GM23338 (cell line): ENCODE measurements at regions not wholly inside any gene's neighbourhood (a gene's known extent, or its start where the extent isn't known, plus 50 kb on each side); places are given as distances from the start of the nearest gene placed in this dataset.
A peak's percentile ranks its signal among the peaks of the same experiment; 100 is the strongest.

Experiments used
- ATAC-seq: fragments of 200-7000 bp; cut with Tn5 transposase; 3 replicates; pipeline ENCODE4 v1.9.1; 2020
- DNase-seq: peaks from one replicate; pipeline ENCODE4 v3.0.0-alpha.2; 2015; ENCODE audit warnings: low spot score
- H2AFZ ChIP-seq: fragments of 200-600 bp; sonication (generic); 2 replicates; pipeline ENCODE4 v1.8.0; 2016; ENCODE audit warnings: antibody characterized with exemption, mild to moderate bottlenecking, moderate library complexity
- H3F3A ChIP-seq: fragments of 200-600 bp; sonication (generic); replicated peaks from 2 replicates; pipeline ENCODE4 v1.8.0; 2017; ENCODE audit warnings: antibody characterized with exemption, mixed run types, low read depth
- H3K27ac ChIP-seq: fragments of 200-600 bp; sonication (generic); 2 replicates; pipeline ENCODE4 v1.6.1; 2016; ENCODE audit warnings: low read depth
- H3K27me3 ChIP-seq: fragments of 200-600 bp; sonication (generic); 2 replicates; pipeline ENCODE4 v1.8.0; 2016; ENCODE audit warnings: mild to moderate bottlenecking, mixed run types, moderate library complexity; ENCODE audit not compliant: insufficient read depth
- H3K36me3 ChIP-seq: fragments of 200-600 bp; sonication (generic); 2 replicates; pipeline ENCODE4 v1.8.0; 2016; ENCODE audit warnings: mild to moderate bottlenecking; ENCODE audit not compliant: insufficient read depth
- H3K4me1 ChIP-seq: fragments of 200-600 bp; sonication (generic); 2 replicates; pipeline ENCODE4 v1.8.0; 2016; ENCODE audit warnings: mild to moderate bottlenecking, moderate library complexity; ENCODE audit not compliant: insufficient read depth
- H3K4me2 ChIP-seq: fragments of 200-600 bp; sonication (generic); 2 replicates; pipeline ENCODE4 v1.7.1; 2017; ENCODE audit warnings: mixed run types
- H3K4me3 ChIP-seq: fragments of 200-600 bp; sonication (generic); 2 replicates; pipeline ENCODE4 v1.6.1; 2016; ENCODE audit warnings: mixed run types
- H3K79me2 ChIP-seq: fragments of 200-600 bp; sonication (generic); replicated peaks from 2 replicates; pipeline ENCODE4 v1.8.0; 2017; ENCODE audit warnings: mild to moderate bottlenecking; ENCODE audit not compliant: insufficient read depth
- H3K9me2 ChIP-seq: fragments of 200-600 bp; sonication (generic); 2 replicates; pipeline ENCODE4 v1.8.0; 2017; ENCODE audit not compliant: insufficient read depth
- H4K20me1 ChIP-seq: fragments of 200-600 bp; sonication (generic); replicated peaks from 2 replicates; pipeline ENCODE4 v1.8.0; 2017; ENCODE audit warnings: mild to moderate bottlenecking; ENCODE audit not compliant: insufficient read depth
- H3K27ac Mint-ChIP-seq: 2 replicates; pipeline ENCODE4 v1.8.0; 2020; ENCODE audit warnings: inconsistent platforms, mild to moderate bottlenecking, moderate library complexity, mixed read lengths
- H3K27me3 Mint-ChIP-seq: 3 replicates; pipeline ENCODE4 v1.8.0; 2022; ENCODE audit warnings: low read depth, mild to moderate bottlenecking, moderate library complexity, mixed read lengths, inconsistent platforms; ENCODE audit not compliant: insufficient read depth, poor library complexity
- H3K36me3 Mint-ChIP-seq: 3 replicates; pipeline ENCODE4 v1.8.0; 2021; ENCODE audit warnings: low read depth, mild to moderate bottlenecking, inconsistent platforms, moderate library complexity, mixed read lengths
- H3K4me1 Mint-ChIP-seq: 3 replicates; pipeline ENCODE4 v1.8.0; 2020; ENCODE audit warnings: mild to moderate bottlenecking, inconsistent platforms, mixed read lengths
- H3K4me3 Mint-ChIP-seq: 3 replicates; pipeline ENCODE4 v1.8.0; 2021; ENCODE audit warnings: moderate library complexity, mild to moderate bottlenecking, inconsistent platforms, mixed read lengths
- H3K9me3 Mint-ChIP-seq: 3 replicates; pipeline ENCODE4 v1.8.0; 2020; ENCODE audit warnings: moderate library complexity, mild to moderate bottlenecking, inconsistent platforms, mixed read lengths
- CREB1 ChIP-seq: fragments of 250-450 bp; sonication (Bioruptor Pico); IDR thresholded peaks from 2 replicates; pipeline ENCODE4 v1.5.0; 2020; ENCODE audit warnings: low read depth, mild to moderate bottlenecking, moderate library complexity
- ETS1 ChIP-seq: IDR thresholded peaks from 2 replicates; pipeline ENCODE4 v1.6.1; 2016; ENCODE audit warnings: antibody characterized with exemption
- JUNB ChIP-seq: IDR thresholded peaks from one replicate; pipeline ENCODE4 v1.6.1; 2016; ENCODE audit warnings: antibody characterized with exemption; ENCODE audit not compliant: unreplicated experiment
- NANOG ChIP-seq: IDR thresholded peaks from 2 replicates; pipeline ENCODE4 v1.6.1; 2016; ENCODE audit warnings: antibody characterized with exemption, borderline replicate concordance
- POLR2AphosphoS5 ChIP-seq: IDR thresholded peaks from 2 replicates; pipeline ENCODE4 v1.6.1; 2016; ENCODE audit warnings: antibody characterized with exemption, low read depth
- STAT1 ChIP-seq: IDR thresholded peaks from one replicate; pipeline ENCODE4 v1.6.1; 2016; ENCODE audit warnings: antibody characterized with exemption; ENCODE audit not compliant: unreplicated experiment
- ZNF114 ChIP-seq: fragments of 250-450 bp; sonication (Bioruptor Pico); IDR thresholded peaks from 2 replicates; pipeline ENCODE4 v1.5.0; 2020; ENCODE audit warnings: mild to moderate bottlenecking, moderate library complexity
- ZNF331 ChIP-seq: fragments of 250-450 bp; sonication (Bioruptor Pico); IDR thresholded peaks from 2 replicates; pipeline ENCODE4 v1.5.0; 2020; ENCODE audit warnings: low read depth, mild to moderate bottlenecking, moderate library complexity
- ZNF462 ChIP-seq: fragments of 250-450 bp; sonication (Bioruptor Pico); IDR thresholded peaks from 2 replicates; pipeline ENCODE4 v1.5.0; 2020; ENCODE audit warnings: mild to moderate bottlenecking, moderate library complexity

GRCh38 chr13:47665043-47665442 lies 336.0 kb downstream of the SUCLA2 start:
- H2AFZ ChIP-seq = peak overlapping the region; percentile 83; the same call in 1 of the 2 replicates
- peak; percentile 13 for DNase-seq
- no peaks in the 10 kb centered on the region for H3K4me1 ChIP-seq
- Mint-ChIP-seq H3K27me3 (no peaks in the 10 kb centered on the region), H3K27ac (no peak overlapping the region), H3K4me1 (peaks cover 10% of the 10 kb centered on the region; the same call in 1 of the 3 replicates), H3K36me3 (no peaks in the 10 kb centered on the region), H3K4me3 (no peak overlapping the region), H3K9me3 (peaks cover 3% of the 10 kb centered on the region; the same call in 1 of the 3 replicates)
- H3K9me2 ChIP-seq = peaks cover under 1% of the 10 kb centered on the region; the same call in 1 of the 2 replicates
- no peaks in the 10 kb centered on the region for H3K36me3 ChIP-seq
- no peaks in the 10 kb centered on the region for H3F3A ChIP-seq
- H3K4me3 ChIP-seq = no peak overlapping the region
- no peaks in the 10 kb centered on the region for H3K79me2 ChIP-seq
- H3K27me3 ChIP-seq = no peaks in the 10 kb centered on the region
- no peak overlapping the region for H3K27ac ChIP-seq
- no peak overlapping the region for H3K4me2 ChIP-seq
- TF ChIP-seq JUNB (no peak), ZNF114 (no peak), POLR2AphosphoS5 (no peak), STAT1 (no peak)
- H4K20me1 ChIP-seq = no peaks in the 10 kb centered on the region
- ATAC-seq = peak; percentile 58; the same call in 2 of the 3 replicates

GRCh38 chr13:47661076-47661475 lies 340.0 kb downstream of the SUCLA2 start:
- H4K20me1 ChIP-seq = 0 out of 2 replicates have a peak, but pooled peaks cover 3% of the 10 kb centered on the region
- H3K79me2 ChIP-seq = no peaks in the 10 kb centered on the region
- no peak overlapping the region for H3K4me3 ChIP-seq
- H3F3A ChIP-seq = no peaks in the 10 kb centered on the region
- H3K27ac ChIP-seq = no peak overlapping the region
- peaks cover 7% of the 10 kb centered on the region; the same call in 1 of the 2 replicates for H3K9me2 ChIP-seq
- no peak for TF ChIP-seq POLR2AphosphoS5
- TF ChIP-seq ZNF462 (CRISPR knock-in tag) = no peak
- TF ChIP-seq ZNF331 = no peak
- no peak for TF ChIP-seq NANOG
- TF ChIP-seq CREB1 = no peak
- no peak for TF ChIP-seq ZNF114
- no peak for TF ChIP-seq STAT1
- TF ChIP-seq ETS1 = no peak
- Mint-ChIP-seq H3K36me3 (no peaks in the 10 kb centered on the region), H3K4me1 (peaks cover 10% of the 10 kb centered on the region; the same call in 1 of the 3 replicates), H3K27me3 (no peaks in the 10 kb centered on the region), H3K4me3 (no peak overlapping the region), H3K27ac (no peak overlapping the region), H3K9me3 (no peaks in the 10 kb centered on the region)
- ATAC-seq (no peak), DNase-seq (no peak)
- no peaks in the 10 kb centered on the region for H3K4me1 ChIP-seq
- no peak overlapping the region for H3K4me2 ChIP-seq
- no peaks in the 10 kb centered on the region for H3K36me3 ChIP-seq
- no peak overlapping the region for H2AFZ ChIP-seq
- no peaks in the 10 kb centered on the region for H3K27me3 ChIP-seq
